Activated CD4-positive, alpha-beta memory T cell treated with anti-CD3 and anti-CD28 coated beads for 36 hours (primary cell): ENCODE measurements at regions not wholly inside any gene's neighbourhood (a gene's known extent, or its start where the extent isn't known, plus 50 kb on each side); places are given as distances from the start of the nearest gene placed in this dataset.

Experiments
- CTCF ChIA-PET: fragments of 350-600 bp; sonication (Branson Sonifier 250); formaldehyde crosslinking; loops from one replicate; lab custom pipeline; 2021; ENCODE audit warnings: antibody characterized with exemption, inconsistent platforms; lab: Charles Lee
- POLR2A ChIA-PET: fragments of 350-600 bp; sonication (Branson Sonifier 250); formaldehyde crosslinking; loops from one replicate; lab custom pipeline; 2021; ENCODE audit warnings: antibody characterized with exemption; lab: Charles Lee
- DNase-seq: peaks from one replicate; pipeline ENCODE4 v3.0.0-alpha.2; 2020
- H3K27ac Mint-ChIP-seq: one replicate; pipeline ENCODE4 v1.8.0; 2021; ENCODE audit warnings: mixed read lengths
- H3K27me3 Mint-ChIP-seq: one replicate; pipeline ENCODE4 v1.8.0; 2021; ENCODE audit warnings: mixed read lengths
- H3K36me3 Mint-ChIP-seq: one replicate; pipeline ENCODE4 v1.8.0; 2021; ENCODE audit warnings: mixed read lengths
- H3K4me1 Mint-ChIP-seq: one replicate; pipeline ENCODE4 v1.8.0; 2021; ENCODE audit warnings: low read depth, mixed read lengths
- H3K4me3 Mint-ChIP-seq: one replicate; pipeline ENCODE4 v1.8.0; 2021; ENCODE audit warnings: mild to moderate bottlenecking, mixed read lengths
- H3K9me3 Mint-ChIP-seq: one replicate; pipeline ENCODE4 v1.8.0; 2021; ENCODE audit warnings: mixed read lengths
- intact Hi-C: fragments of 100-400 bp; cut with micrococcal nuclease; formaldehyde crosslinking; loops from one replicate; pipeline ENCODE4 v1.15.1; 2023

- no peaks in the 10 kb centered on the region for H3K9me3 Mint-ChIP-seq
- H3K27ac Mint-ChIP-seq, result no peak overlapping the region
- H3K4me3 Mint-ChIP-seq, result no peak overlapping the region
- no peak for DNase-seq
- ChIA-PET CTCF (no interaction called here), POLR2A (no interaction called here)
- no peaks in the 10 kb centered on the region for H3K36me3 Mint-ChIP-seq
- H3K4me1 Mint-ChIP-seq, result no peaks in the 10 kb centered on the region
- peaks cover 14% of the 10 kb centered on the region for H3K27me3 Mint-ChIP-seq
- intact Hi-C loops, result no loop called here
Measured at GRCh38 chr22:27170491-27170890, 513.1 kb downstream of the MIAT start.

DNA sequence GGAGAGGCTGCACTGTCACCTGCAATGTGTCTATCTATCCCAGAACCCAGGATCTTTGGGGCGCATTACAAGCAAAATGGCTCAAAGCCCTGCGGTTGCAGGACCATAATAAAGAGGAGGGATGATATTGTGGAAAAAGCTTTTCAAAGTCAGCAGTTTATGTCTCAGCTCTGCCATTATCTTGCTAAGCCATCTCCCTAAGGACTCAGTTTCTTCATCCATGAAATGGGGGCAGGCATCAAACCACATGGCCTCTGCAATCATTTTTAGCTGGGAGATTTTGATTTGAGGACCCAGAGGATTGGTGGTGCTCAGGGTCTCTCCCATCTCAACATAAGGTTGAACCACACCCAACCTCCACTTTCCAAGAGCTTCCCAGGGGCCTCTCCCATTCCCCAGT, 513.8 kb downstream of the MIAT start:
- Mint-ChIP-seq H3K4me3 (no peak overlapping the region), H3K36me3 (no peaks in the 10 kb centered on the region), H3K27ac (no peak overlapping the region), H3K9me3 (no peaks in the 10 kb centered on the region), H3K4me1 (no peaks in the 10 kb centered on the region), H3K27me3 (peaks cover 15% of the 10 kb centered on the region)
- intact Hi-C loops, result no loop called here
- DNase-seq, result no peak
- CTCF ChIA-PET, result no interaction called here
- POLR2A ChIA-PET, result no interaction called here

DNA sequence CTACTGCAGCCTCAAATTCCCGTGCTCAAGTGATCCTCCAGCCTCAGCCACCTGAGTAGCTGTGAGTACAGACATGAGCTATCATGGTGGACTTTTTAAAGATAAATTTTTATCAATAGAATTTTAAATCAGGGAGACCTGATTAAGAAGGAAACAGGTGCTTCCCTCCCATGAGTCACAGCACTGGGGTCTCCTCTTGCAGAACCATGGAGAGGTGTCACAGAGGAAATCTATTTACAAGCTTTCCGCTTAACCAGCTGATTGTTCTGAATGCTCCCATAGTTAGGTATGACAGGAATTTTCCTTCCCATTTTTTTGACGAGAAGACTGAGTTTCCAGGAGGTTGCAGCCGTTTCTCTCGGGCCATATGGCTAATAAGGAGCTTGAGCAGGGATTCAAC, 516.1 kb downstream of the MIAT start:
- intact Hi-C loops, result no loop called here
- Mint-ChIP-seq H3K27me3 (peaks cover 18% of the 10 kb centered on the region), H3K9me3 (no peaks in the 10 kb centered on the region), H3K4me1 (no peaks in the 10 kb centered on the region), H3K36me3 (no peaks in the 10 kb centered on the region), H3K27ac (no peak overlapping the region), H3K4me3 (no peak overlapping the region)
- POLR2A ChIA-PET, result no interaction called here
- DNase-seq, result no peak
- CTCF ChIA-PET, result no interaction called here

DNA sequence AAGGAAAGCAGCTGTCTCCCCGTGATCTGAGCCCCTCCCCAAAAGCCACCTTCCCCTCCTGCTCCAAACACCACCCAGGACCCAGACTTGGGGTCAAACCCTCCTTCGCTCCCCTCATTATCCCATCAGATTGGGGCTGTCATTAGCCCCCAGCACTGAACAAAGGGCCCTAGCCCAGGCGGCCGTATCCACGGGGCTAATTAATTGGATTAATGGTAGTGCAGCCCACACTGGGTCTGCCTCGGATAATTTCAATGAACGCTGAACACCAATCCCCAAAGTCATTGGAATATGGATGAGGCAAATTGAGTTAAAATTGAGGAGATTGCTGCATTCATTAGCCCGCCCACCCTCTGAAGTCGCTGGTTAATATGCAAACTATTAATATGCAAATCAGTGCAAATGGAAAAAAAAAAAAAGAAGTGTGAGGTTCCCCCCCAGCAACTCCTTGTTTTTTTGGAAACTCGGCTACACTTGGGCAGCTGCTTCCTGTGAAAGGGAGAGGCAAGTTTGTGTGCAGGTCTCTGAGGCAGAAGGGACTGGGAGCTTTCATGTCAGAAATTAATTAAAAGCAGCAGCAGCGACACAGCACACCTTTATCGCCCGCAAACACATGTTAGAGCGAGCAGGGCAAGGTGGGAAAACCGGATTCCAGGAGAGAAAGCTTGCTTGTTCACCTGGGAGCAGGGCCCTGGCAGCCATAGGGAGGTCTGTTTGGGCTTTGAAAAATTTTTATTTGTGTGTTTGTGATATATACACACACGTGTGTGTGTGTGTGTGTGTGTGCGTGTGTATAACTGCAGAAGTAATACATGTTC, 517.8 kb downstream of the MIAT start:
- H3K27ac Mint-ChIP-seq, result no peak overlapping the region
- ChIA-PET CTCF (no interaction called here), POLR2A (no interaction called here)
- H3K27me3 Mint-ChIP-seq, result peaks cover 18% of the 10 kb centered on the region
- DNase-seq, result no peak
- intact Hi-C loops, result no loop called here
- no peaks in the 10 kb centered on the region for H3K4me1 Mint-ChIP-seq
- H3K36me3 Mint-ChIP-seq, result no peaks in the 10 kb centered on the region
- H3K9me3 Mint-ChIP-seq, result no peaks in the 10 kb centered on the region
- H3K4me3 Mint-ChIP-seq, result no peak overlapping the region

DNA sequence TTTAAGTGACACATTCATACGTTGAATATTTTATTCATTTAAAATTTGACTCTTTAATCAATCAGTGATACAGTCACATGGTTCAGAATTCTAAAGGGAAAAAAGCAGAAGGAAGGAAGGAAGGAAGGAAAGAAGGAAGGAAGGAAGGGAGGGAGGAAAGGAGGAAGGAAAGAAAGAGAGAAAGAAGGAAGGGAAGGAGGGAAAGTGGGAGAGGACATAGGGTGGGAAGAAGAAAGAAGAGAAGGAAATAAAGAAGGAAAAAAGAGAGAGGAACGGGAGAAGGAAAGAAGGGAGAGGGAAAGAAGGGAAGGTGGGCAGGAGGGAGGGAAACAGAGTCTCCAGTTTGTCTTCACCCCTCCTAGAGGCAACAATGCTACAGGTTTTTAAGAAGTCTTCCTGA, 518.6 kb downstream of the MIAT start:
- ChIA-PET POLR2A (no interaction called here), CTCF (no interaction called here)
- H3K36me3 Mint-ChIP-seq, result no peaks in the 10 kb centered on the region
- H3K4me1 Mint-ChIP-seq, result no peaks in the 10 kb centered on the region
- intact Hi-C loops, result no loop called here
- H3K27ac Mint-ChIP-seq, result no peak overlapping the region
- no peak overlapping the region for H3K4me3 Mint-ChIP-seq
- DNase-seq, result no peak
- H3K27me3 Mint-ChIP-seq, result peaks cover 18% of the 10 kb centered on the region
- no peaks in the 10 kb centered on the region for H3K9me3 Mint-ChIP-seq

GRCh38 chr22:27179161-27179560, 521.8 kb downstream of the MIAT start:
- CTCF ChIA-PET, result no interaction called here
- no peaks in the 10 kb centered on the region for H3K4me1 Mint-ChIP-seq
- DNase-seq, result no peak
- peaks cover 14% of the 10 kb centered on the region for H3K27me3 Mint-ChIP-seq
- H3K9me3 Mint-ChIP-seq, result no peaks in the 10 kb centered on the region
- no peak overlapping the region for H3K27ac Mint-ChIP-seq
- no peaks in the 10 kb centered on the region for H3K36me3 Mint-ChIP-seq
- H3K4me3 Mint-ChIP-seq, result no peak overlapping the region
- POLR2A ChIA-PET, result no interaction called here
- intact Hi-C loops, result no loop called here

- Mint-ChIP-seq H3K27ac (no peak overlapping the region), H3K4me1 (no peaks in the 10 kb centered on the region), H3K9me3 (no peaks in the 10 kb centered on the region), H3K4me3 (no peak overlapping the region), H3K36me3 (no peaks in the 10 kb centered on the region), H3K27me3 (peaks cover 2% of the 10 kb centered on the region)
- intact Hi-C loops, result no loop called here
- no peak for DNase-seq
- POLR2A ChIA-PET, result no interaction called here
- CTCF ChIA-PET, result no interaction called here
Measured at GRCh38 chr22:27181537-27181936, 524.1 kb downstream of the MIAT start.

GRCh38 chr22:27183474-27183873, 526.1 kb downstream of the MIAT start:
- POLR2A ChIA-PET, result no interaction called here
- CTCF ChIA-PET, result no interaction called here
- Mint-ChIP-seq H3K36me3 (no peaks in the 10 kb centered on the region), H3K4me1 (no peaks in the 10 kb centered on the region), H3K4me3 (no peak overlapping the region), H3K27me3 (no peaks in the 10 kb centered on the region), H3K27ac (no peak overlapping the region), H3K9me3 (no peaks in the 10 kb centered on the region)
- DNase-seq, result no peak
- intact Hi-C loops, result no loop called here

- no peak for DNase-seq
- POLR2A ChIA-PET, result no interaction called here
- H3K4me1 Mint-ChIP-seq, result no peaks in the 10 kb centered on the region
- no peak overlapping the region for H3K27ac Mint-ChIP-seq
- CTCF ChIA-PET, result no interaction called here
- H3K36me3 Mint-ChIP-seq, result no peaks in the 10 kb centered on the region
- H3K4me3 Mint-ChIP-seq, result no peak overlapping the region
- peaks cover 5% of the 10 kb centered on the region for H3K27me3 Mint-ChIP-seq
- intact Hi-C loops, result no loop called here
- H3K9me3 Mint-ChIP-seq, result no peaks in the 10 kb centered on the region
Measured at GRCh38 chr22:27185099-27185709, 527.8 kb downstream of the MIAT start.

- DNase-seq, result no peak
- POLR2A ChIA-PET, result no interaction called here
Measured at GRCh38 chr22:27185760-27186302, 528.4 kb downstream of the MIAT start.

GRCh38 chr22:27186643-27187042, 529.3 kb downstream of the MIAT start:
- peaks cover 5% of the 10 kb centered on the region for H3K27me3 Mint-ChIP-seq
- H3K4me3 Mint-ChIP-seq, result no peak overlapping the region
- ChIA-PET CTCF (no interaction called here), POLR2A (no interaction called here)
- no peak for DNase-seq
- peaks cover 10% of the 10 kb centered on the region for H3K9me3 Mint-ChIP-seq
- H3K4me1 Mint-ChIP-seq, result no peaks in the 10 kb centered on the region
- intact Hi-C loops, result no loop called here
- no peak overlapping the region for H3K27ac Mint-ChIP-seq
- no peaks in the 10 kb centered on the region for H3K36me3 Mint-ChIP-seq

More at GRCh38 chr22:27185760-27186302, 528.4 kb downstream of the MIAT start:
- no peaks in the 10 kb centered on the region for H3K36me3 Mint-ChIP-seq
- CTCF ChIA-PET, result no interaction called here
- peaks cover 2% of the 10 kb centered on the region for H3K9me3 Mint-ChIP-seq
- peaks cover 5% of the 10 kb centered on the region for H3K27me3 Mint-ChIP-seq
- H3K27ac Mint-ChIP-seq, result no peak overlapping the region
- H3K4me1 Mint-ChIP-seq, result no peaks in the 10 kb centered on the region
- intact Hi-C loops, result no loop called here
- H3K4me3 Mint-ChIP-seq, result no peak overlapping the region

- Mint-ChIP-seq H3K4me3 (no peak overlapping the region), H3K36me3 (no peaks in the 10 kb centered on the region), H3K4me1 (no peaks in the 10 kb centered on the region), H3K27me3 (peaks cover 10% of the 10 kb centered on the region), H3K27ac (no peak overlapping the region), H3K9me3 (peaks cover 10% of the 10 kb centered on the region)
- no peak for DNase-seq
- intact Hi-C loops, result no loop called here
- ChIA-PET POLR2A (no interaction called here), CTCF (no interaction called here)
Measured at GRCh38 chr22:27192135-27192829, 534.9 kb downstream of the MIAT start.
